GM12878 (cell line): ENCODE measurements at regions not wholly inside any gene's neighbourhood (a gene's known extent, or its start where the extent isn't known, plus 50 kb on each side); places are given as distances from the start of the nearest gene placed in this dataset.
A peak's percentile ranks its signal among the peaks of the same experiment; 100 is the strongest.
"Not testable (repeated sequence)": the region's sequence is repeated elsewhere in the genome, so short reads cannot be mapped to it uniquely, and the experiment has no call there.

Experiments
- ATAC-seq: fragments of 200-7000 bp; cut with Tn5 transposase; 3 replicates; pipeline ENCODE4 v1.9.1; 2020; ENCODE audit warnings: mild to moderate bottlenecking, moderate library complexity
- BruUV-seq: library from RNA; stranded (reverse); fragments of 400-500 nt; replicated peaks from 2 replicates; lab custom pipeline; 2021; lab: Mats Ljungman, UMichigan
- CTCF ChIA-PET: fragments of 300-600 bp; sonication (Branson Sonifier 250); formaldehyde crosslinking; extraction: SDS; loops from one replicate; lab custom pipeline; 2021; ENCODE audit warnings: inconsistent platforms; lab: Yijun Ruan, JAX
- POLR2A ChIA-PET: fragments of 350-600 bp; formaldehyde crosslinking; extraction: SDS; loops from one replicate; lab custom pipeline; 2021; ENCODE audit warnings: inconsistent platforms; lab: Charles Lee
- RAD21 ChIA-PET: fragments of 300-600 bp; sonication (Branson Sonifier 250); formaldehyde crosslinking; loops from one replicate; lab custom pipeline; 2023; ENCODE audit warnings: antibody characterized with exemption; ENCODE audit not compliant: unreplicated experiment; lab: Charles Lee
- SMC1A ChIA-PET: fragments of 300-600 bp; sonication (Branson Sonifier 250); formaldehyde crosslinking; loops from one replicate; lab custom pipeline; 2023; ENCODE audit not compliant: unreplicated experiment, uncharacterized antibody; lab: Charles Lee
- DNase-seq: peaks from one replicate; pipeline ENCODE4 v3.0.0-alpha.2; 2011; ENCODE audit warnings: low read depth, low spot score
- FAIRE-seq: peaks from 3 replicates; lab custom pipeline; 2011; peaks lifted over from hg19 to GRCh38; lab: Jason Lieb, UNC
- H2AFZ ChIP-seq: 2 replicates; pipeline ENCODE4 v1.6.0; 2011; ENCODE audit warnings: low read depth, low read length, control low read depth; ENCODE audit not compliant: control insufficient read depth
- H3K27ac ChIP-seq: 2 replicates; pipeline ENCODE4 v1.5.1; 2011; ENCODE audit warnings: control low read depth; ENCODE audit not compliant: control insufficient read depth, insufficient read depth
- H3K27me3 ChIP-seq, 2 experiments: replicated peaks in 1 of 2; 2 replicates each; pipeline versions ENCODE4 v1.6.0 to v1.6.1; 2011; ENCODE audit warnings: low read length in 1 of 2; ENCODE audit not compliant: control insufficient read depth in 2 of 2, insufficient read depth in 2 of 2
- H3K36me3 ChIP-seq, 2 experiments: 2 replicates each; pipeline ENCODE4 v1.5.1; 2011; ENCODE audit warnings: low read length in 1 of 2; ENCODE audit not compliant: control insufficient read depth in 2 of 2, insufficient read depth in 2 of 2
- H3K4me1 ChIP-seq: 2 replicates; pipeline ENCODE4 v1.6.1; 2011; ENCODE audit warnings: mild to moderate bottlenecking, low read length, moderate library complexity, mixed read lengths; ENCODE audit not compliant: control insufficient read depth, insufficient read depth
- H3K4me2 ChIP-seq: 2 replicates; pipeline ENCODE4 v1.6.0; 2011; ENCODE audit warnings: control low read depth; ENCODE audit not compliant: control insufficient read depth, insufficient read depth
- H3K4me3 ChIP-seq: fragments of 200-600 bp; sonication (generic); 2 replicates; pipeline ENCODE4 v1.5.1; 2016
- H3K79me2 ChIP-seq: 2 replicates; pipeline ENCODE4 v1.6.0; 2011; ENCODE audit warnings: low read length; ENCODE audit not compliant: control insufficient read depth, insufficient read depth
- H3K9ac ChIP-seq: 2 replicates; pipeline ENCODE4 v1.8.0; 2011; ENCODE audit warnings: low read length, control low read depth, mixed read lengths; ENCODE audit not compliant: control insufficient read depth, insufficient read depth
- H3K9me3 ChIP-seq: replicated peaks from 3 replicates; pipeline ENCODE4 v1.5.1; 2011; ENCODE audit warnings: mild to moderate bottlenecking, low read length; ENCODE audit not compliant: control insufficient read depth, insufficient read depth
- H4K20me1 ChIP-seq: 2 replicates; pipeline ENCODE4 v1.6.0; 2011; ENCODE audit not compliant: control insufficient read depth, insufficient read depth
- BACH1 ChIP-seq: fragments of 450-650 bp; IDR thresholded peaks from 2 replicates; pipeline ENCODE4 v1.6.1; 2017; ENCODE audit warnings: mild to moderate bottlenecking, borderline replicate concordance
- CHD2 ChIP-seq: IDR thresholded peaks from 2 replicates; pipeline ENCODE4 v1.6.1; 2011; ENCODE audit warnings: low read depth, low read length, improper control_type of control experiment, borderline replicate concordance
- EED ChIP-seq: sonication (generic); IDR thresholded peaks from 2 replicates; pipeline ENCODE4 v1.6.1; 2016; ENCODE audit warnings: antibody characterized with exemption, low read depth
- EGR1 ChIP-seq, 2 experiments: IDR thresholded peaks; 1 replicate in 1 of 2; 2 replicates in 1 of 2; pipeline ENCODE4 v1.6.1; 2011 to 2012; ENCODE audit warnings: low read depth in 2 of 2, low read length in 2 of 2, borderline replicate concordance in 1 of 2, mild to moderate bottlenecking in 1 of 2, moderate library complexity in 1 of 2
- JUNB ChIP-seq: IDR thresholded peaks from 2 replicates; pipeline ENCODE4 v1.6.1; 2016; ENCODE audit warnings: antibody characterized with exemption, mild to moderate bottlenecking
- PML ChIP-seq: IDR thresholded peaks from 2 replicates; pipeline ENCODE4 v1.6.1; 2012; ENCODE audit warnings: low read length, inconsistent platforms
- RUNX3 ChIP-seq: IDR thresholded peaks from 2 replicates; pipeline ENCODE4 v1.6.1; 2012; ENCODE audit warnings: low read length, inconsistent platforms
- WGBS: methylation state at CpG from one replicate; pipeline ENCODE4 v1.1.6; 2016; ENCODE audit warnings: low lambda C conversion rate; ENCODE audit not compliant: insufficient replicate concordance, insufficient coverage; ENCODE audit errors: missing lambda C conversion rate; 5-methylcytosine and 5-hydroxymethylcytosine counted together
- in situ Hi-C: fragments of 300-500 bp; cut with MboI; formaldehyde crosslinking; loops from 9 replicates; pipeline ENCODE4 v1.14.3; 2018; ENCODE audit warnings: mixed read lengths
- intact Hi-C: fragments of 100-400 bp; cut with micrococcal nuclease; formaldehyde crosslinking; loops from one replicate; pipeline ENCODE4 v1.14.2; 2022; ENCODE audit not compliant: unreplicated experiment

DNA sequence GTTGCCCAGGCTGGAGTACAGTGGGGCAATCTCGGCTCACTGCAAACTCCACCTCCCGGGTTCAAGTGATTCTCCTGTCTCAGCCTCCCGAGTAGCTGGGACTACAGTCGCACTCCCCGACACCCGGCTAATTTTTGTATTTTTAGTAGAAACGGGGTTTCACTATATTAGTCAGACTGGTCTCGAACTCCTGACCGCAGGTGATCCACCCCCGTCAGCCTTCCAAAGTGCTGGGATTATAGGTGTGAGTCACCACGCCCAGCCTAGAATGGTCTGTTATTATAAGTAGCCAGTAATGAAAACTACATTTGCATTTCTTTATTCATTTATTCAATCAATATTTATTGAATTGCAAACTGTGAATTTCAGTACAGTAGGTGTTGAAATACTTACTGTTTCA lies 72.6 kb upstream of the ABCA1 start:
- BruUV-seq, in situ Hi-C loops: not testable (repeated sequence)

DNA sequence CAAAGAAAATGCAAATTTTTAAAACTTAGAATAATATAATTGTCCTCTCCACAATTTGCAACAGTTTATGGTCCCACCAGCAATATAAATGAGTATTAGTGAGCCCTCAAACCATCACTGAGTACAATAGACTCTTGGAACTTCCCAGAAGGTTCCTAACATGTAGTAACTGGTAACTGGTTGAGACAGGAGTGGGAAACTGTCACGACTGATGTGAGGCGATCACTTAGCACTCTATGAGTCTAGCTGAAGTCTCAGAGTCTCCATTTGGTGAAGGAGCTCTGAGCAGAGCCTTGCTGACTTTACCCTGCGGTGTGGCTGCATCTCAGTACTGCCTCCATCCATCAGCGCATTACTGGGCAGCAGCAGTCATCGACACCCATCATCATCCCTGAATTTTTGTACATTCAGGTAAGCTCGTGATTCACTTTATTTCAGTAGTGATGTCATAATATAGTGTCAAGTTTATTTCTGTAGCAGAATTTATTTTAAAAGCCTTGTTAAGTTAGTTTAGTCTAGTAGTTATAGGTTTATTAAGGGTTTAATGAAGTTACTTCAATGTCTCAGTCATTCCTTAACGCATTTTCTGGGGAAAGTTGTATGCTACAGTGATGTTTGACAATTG lies 76.6 kb upstream of the ABCA1 start:
- Histone ChIP-seq H3K4me3 (no peak overlapping the region), H4K20me1 (no peaks in the 10 kb centered on the region), H2AFZ (no peak overlapping the region), H3K4me2 (no peak overlapping the region), H3K27me3 (no peaks in the 10 kb centered on the region), H3K9me3 (no peaks in the 10 kb centered on the region), H3K9ac (no peak overlapping the region), H3K4me1 (no peaks in the 10 kb centered on the region; the same call in 1 of the 2 replicates), H3K36me3 (no peaks in the 10 kb centered on the region), H3K27ac (no peak overlapping the region), H3K79me2 (no peaks in the 10 kb centered on the region)
- BruUV-seq, result no TSS peak
- RAD21 ChIA-PET, result interaction anchor here (0.6 kb wide), 1 partner anchor 152 kb away, joined by 3 read pairs; no protein-coding TSS in a partner anchor
- SMC1A ChIA-PET, result interaction anchor here (1.0 kb wide), 1 partner anchor 10 kb away, joined by 4 read pairs; no protein-coding TSS in a partner anchor
- FAIRE-seq (no peak), DNase-seq (no peak), ATAC-seq (no peak)
- in situ Hi-C loops (no loop called here), intact Hi-C loops (no loop called here)
- POLR2A ChIA-PET, result interaction anchor here (0.6 kb wide), 1 partner anchor 8 kb away, joined by 3 read pairs; no protein-coding TSS in a partner anchor
- CTCF ChIA-PET, result no interaction called here
- WGBS, result 47% methylated on average over 7 of the region's 7 CpGs
- TF ChIP-seq CHD2, result no peak
- no peak for TF ChIP-seq PML
- TF ChIP-seq BACH1, result no peak

More for the DNA sequence above, 72.6 kb upstream of the ABCA1 start:
- H3K9me3 ChIP-seq, H3K4me2 ChIP-seq, DNase-seq, H3K79me2 ChIP-seq, H3K36me3 ChIP-seq, ATAC-seq, H2AFZ ChIP-seq, SMC1A ChIA-PET, RAD21 ChIA-PET, H3K9ac ChIP-seq, POLR2A ChIA-PET: not testable (repeated sequence)
- 3% methylated on average over 11 of the region's 11 CpGs for WGBS
- peak; percentile 47; the same call in 1 of the 2 replicates for TF ChIP-seq JUNB
- TF ChIP-seq EGR1 (IDR thresholded peaks at IDR 0.05; ENCODE audit: borderline replicate concordance in 1 of 2, low read depth in 2 of 2, low read length in 2 of 2), result peak in 1 of 2 experiments; percentile 37; a peak in 1 of 3 replicates
- TF ChIP-seq RUNX3, result peak; percentile 61
- TF ChIP-seq EED, result 0 out of 2 replicates have a peak, but pooled peaks have one; percentile 39
- TF ChIP-seq, all 136 proteins: peak for 4; not testable (repeated sequence) for 132
- intact Hi-C loops, H3K27ac ChIP-seq, H4K20me1 ChIP-seq, CTCF ChIA-PET, H3K4me1 ChIP-seq, H3K27me3 ChIP-seq, H3K4me3 ChIP-seq, FAIRE-seq: not testable (repeated sequence)
